Right lobe of liver (tissue), 4 donors: ENCODE measurements at regions not wholly inside any gene's neighbourhood (a gene's known extent, or its start where the extent isn't known, plus 50 kb on each side); places are given as distances from the start of the nearest gene placed in this dataset.

ENCODE experiments used
- CTCF ChIP-seq, 4 donors: fragments of 200-600 bp in 3 of 4; fragments of 450-650 bp in 1 of 4; IDR thresholded peaks; one replicate each; pipeline versions ENCODE4 v1.5.1 to v1.8.0; 2016 to 2022; ENCODE audit warnings: antibody characterized with exemption in 4 of 4, mild to moderate bottlenecking in 2 of 4
- POLR2A ChIP-seq: fragments of 450-650 bp; IDR thresholded peaks from one replicate; pipeline ENCODE4 v1.6.1; 2017; ENCODE audit warnings: antibody characterized with exemption, mild to moderate bottlenecking
- donor health status: DM: no; HTN: no; CAD: no.
- donor health status: DM: no; HTN: no; CAD: no.
- donor health status: DM: no; HTN: yes; CAD: no.

GRCh38 chr3:160154596-160154995, 70.6 kb upstream of the C3orf80 start:
- TF ChIP-seq CTCF (IDR thresholded peaks at IDR 0.05) (no peak), POLR2A (no peak)
